ENCODE measurements at regions not wholly inside any gene's neighbourhood (a gene's known extent, or its start where the extent isn't known, plus 50 kb on each side); places are given as distances from the start of the nearest gene placed in this dataset.

DNA sequence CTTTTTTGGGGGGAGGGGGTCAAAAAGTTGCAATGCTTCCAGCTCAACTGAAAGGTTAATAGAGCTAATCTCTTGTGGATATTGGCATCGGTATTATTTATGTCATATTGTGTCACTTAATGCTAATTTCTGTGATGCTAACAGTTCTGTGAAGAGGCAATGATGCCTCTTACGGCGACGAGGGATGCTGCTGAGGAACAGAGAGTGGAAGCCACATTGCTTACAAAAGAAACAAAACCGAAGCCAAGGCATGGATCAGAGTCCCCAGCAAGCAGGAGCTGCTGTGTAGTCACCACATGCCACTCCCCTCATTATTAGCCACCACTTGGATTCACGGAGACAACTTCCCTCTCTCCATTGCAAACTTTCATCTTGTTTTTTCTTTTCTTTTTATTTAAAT, 536.5 kb upstream of the MGMT start:
- H3K4me1 Mint-ChIP-seq = peaks cover 85% of the 10 kb centered on the region
- H3K36me3 Mint-ChIP-seq (ENCODE audit: low read depth) = no peaks in the 10 kb centered on the region
- H3K27me3 Mint-ChIP-seq (ENCODE audit: low read depth) = no peaks in the 10 kb centered on the region
- H3K4me3 Mint-ChIP-seq = no peak overlapping the region
- no peaks in the 10 kb centered on the region for H3K9me3 Mint-ChIP-seq
- H3K27ac Mint-ChIP-seq = peak overlapping the region; percentile 86 to 97 (median 88)
- TF ChIP-seq, protein P1, sequence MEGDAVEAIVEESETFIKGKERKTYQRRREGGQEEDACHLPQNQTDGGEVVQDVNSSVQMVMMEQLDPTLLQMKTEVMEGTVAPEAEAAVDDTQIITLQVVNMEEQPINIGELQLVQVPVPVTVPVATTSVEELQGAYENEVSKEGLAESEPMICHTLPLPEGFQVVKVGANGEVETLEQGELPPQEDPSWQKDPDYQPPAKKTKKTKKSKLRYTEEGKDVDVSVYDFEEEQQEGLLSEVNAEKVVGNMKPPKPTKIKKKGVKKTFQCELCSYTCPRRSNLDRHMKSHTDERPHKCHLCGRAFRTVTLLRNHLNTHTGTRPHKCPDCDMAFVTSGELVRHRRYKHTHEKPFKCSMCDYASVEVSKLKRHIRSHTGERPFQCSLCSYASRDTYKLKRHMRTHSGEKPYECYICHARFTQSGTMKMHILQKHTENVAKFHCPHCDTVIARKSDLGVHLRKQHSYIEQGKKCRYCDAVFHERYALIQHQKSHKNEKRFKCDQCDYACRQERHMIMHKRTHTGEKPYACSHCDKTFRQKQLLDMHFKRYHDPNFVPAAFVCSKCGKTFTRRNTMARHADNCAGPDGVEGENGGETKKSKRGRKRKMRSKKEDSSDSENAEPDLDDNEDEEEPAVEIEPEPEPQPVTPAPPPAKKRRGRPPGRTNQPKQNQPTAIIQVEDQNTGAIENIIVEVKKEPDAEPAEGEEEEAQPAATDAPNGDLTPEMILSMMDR (IDR thresholded peaks at IDR 0.05; ENCODE audit: unreplicated experiment in 3 of 3) = no peak

DNA sequence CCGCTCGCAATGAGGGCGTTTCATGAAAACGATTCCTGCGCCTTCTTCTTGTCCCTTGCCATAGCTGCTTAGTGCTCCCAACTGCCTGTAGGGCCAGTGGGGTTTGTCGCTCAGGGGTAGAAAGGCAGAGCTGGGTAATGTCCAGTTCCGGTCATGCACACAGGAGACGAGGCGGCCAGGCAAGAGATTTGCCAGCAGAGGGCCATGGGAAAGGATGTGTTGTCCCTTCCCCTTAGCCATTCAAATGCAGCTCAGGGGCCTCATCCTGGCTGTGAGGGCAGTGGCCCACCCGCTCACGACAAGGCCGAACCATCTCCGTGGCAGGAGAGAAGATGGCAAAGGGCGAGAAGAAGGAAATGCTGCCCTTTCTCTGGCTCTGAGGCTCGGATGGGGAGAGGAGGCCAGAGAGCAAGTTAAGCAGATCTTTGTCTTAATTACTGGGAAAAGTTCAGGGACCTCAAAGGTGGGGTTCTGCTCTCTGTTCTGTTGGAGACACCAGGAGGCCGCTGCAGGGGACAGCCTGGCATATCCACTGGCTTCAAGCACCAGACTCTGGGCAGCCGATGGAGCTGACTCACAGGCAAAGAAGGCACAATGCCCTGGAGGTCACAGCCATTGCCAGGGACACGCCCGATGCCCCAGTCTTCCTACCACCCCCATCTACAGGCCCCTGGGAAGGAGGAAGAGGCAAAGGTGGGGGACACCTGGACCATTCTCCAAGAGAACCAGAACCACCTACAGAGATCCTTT, 534.8 kb upstream of the MGMT start:
- peaks cover 3% of the 10 kb centered on the region for H3K27me3 Mint-ChIP-seq (ENCODE audit: low read depth)
- peaks cover 86% of the 10 kb centered on the region for H3K4me1 Mint-ChIP-seq
- H3K27ac Mint-ChIP-seq = peak overlapping the region in 2 of 3 experiments; percentile 45 to 70
- H3K4me3 Mint-ChIP-seq = no peak overlapping the region
- H3K36me3 Mint-ChIP-seq (ENCODE audit: low read depth) = no peaks in the 10 kb centered on the region
- no peaks in the 10 kb centered on the region for H3K9me3 Mint-ChIP-seq
- TF ChIP-seq, protein P1 (IDR thresholded peaks at IDR 0.05; ENCODE audit: unreplicated experiment in 3 of 3) = no peak

DNA sequence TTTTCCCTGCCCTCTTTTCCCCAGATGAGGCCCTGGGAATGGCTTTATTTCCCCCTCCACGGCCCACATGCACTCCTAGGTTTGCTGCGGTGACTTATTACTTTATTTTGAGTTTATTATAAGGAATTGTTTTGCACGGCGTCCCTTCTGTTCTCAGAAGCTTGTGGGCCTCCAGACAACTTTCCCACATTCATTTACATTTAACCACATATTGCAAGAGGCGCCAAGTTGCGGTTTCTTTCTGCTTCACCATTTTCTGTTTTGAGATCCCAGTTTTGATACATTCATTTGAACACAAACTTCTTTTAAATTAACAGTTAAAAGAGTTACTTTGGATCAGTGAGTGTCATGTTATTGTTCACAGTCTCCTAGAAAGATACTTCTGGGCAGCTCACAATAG, 532.5 kb upstream of the MGMT start:
- Mint-ChIP-seq H3K27me3 (ENCODE audit: low read depth) (peaks cover 3% of the 10 kb centered on the region), H3K27ac (peak overlapping the region; percentile 47 to 84 (median 71)), H3K4me3 (no peak overlapping the region), H3K4me1 (peaks cover 91% of the 10 kb centered on the region), H3K9me3 (no peaks in the 10 kb centered on the region), H3K36me3 (ENCODE audit: low read depth) (no peaks in the 10 kb centered on the region)
- TF ChIP-seq, protein P1 (IDR thresholded peaks at IDR 0.05; ENCODE audit: unreplicated experiment in 3 of 3) = no peak

DNA sequence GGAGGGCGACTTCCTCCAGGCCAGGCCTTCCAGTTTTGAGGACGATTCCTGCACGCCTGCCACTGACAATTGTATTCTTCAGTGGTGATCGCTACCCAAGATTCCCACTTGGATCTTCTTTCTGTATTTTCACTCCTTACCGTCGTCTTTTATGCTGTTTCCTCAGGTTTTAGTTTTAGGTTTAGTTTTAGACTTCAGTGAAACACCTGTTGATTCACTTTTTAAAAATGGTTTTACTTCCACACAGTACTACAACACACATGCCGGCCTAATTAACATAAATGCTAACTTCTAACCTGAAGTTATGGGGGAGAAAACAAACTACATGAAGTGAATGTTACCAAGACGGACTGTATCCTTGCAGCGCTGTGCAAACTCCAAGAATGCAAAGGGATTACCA, 530.6 kb upstream of the MGMT start:
- Mint-ChIP-seq H3K9me3 (no peaks in the 10 kb centered on the region), H3K36me3 (ENCODE audit: low read depth) (no peaks in the 10 kb centered on the region), H3K4me3 (no peak overlapping the region), H3K27ac (peak overlapping the region in 2 of 3 experiments; percentile 5 to 84), H3K27me3 (ENCODE audit: low read depth) (peaks cover 5% of the 10 kb centered on the region), H3K4me1 (peaks cover 96% of the 10 kb centered on the region)
- TF ChIP-seq, protein P1 (IDR thresholded peaks at IDR 0.05; ENCODE audit: unreplicated experiment in 3 of 3) = no peak

DNA sequence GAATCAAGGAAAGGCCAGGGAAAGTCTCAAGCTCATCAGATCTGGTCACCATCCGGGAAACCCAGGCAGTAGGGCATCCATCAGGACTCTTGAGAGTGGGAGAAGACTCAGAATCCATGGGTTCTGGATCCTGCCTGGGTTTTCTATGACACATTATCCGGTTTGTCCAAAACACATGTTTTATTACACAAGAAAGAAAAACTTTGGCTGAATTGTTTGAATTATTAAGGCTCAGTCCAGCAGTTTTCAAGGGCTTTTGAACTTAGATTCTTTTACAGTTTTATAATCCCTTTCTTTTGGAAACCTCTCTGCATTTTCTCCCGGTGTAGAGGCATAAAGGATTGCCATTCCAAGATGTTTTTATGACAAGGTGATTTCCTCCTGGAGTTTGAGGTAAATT, 528.5 kb upstream of the MGMT start:
- Mint-ChIP-seq H3K36me3 (ENCODE audit: low read depth) (no peaks in the 10 kb centered on the region), H3K27ac (peak overlapping the region; percentile 75 to 82 (median 82)), H3K4me3 (no peak overlapping the region), H3K9me3 (no peaks in the 10 kb centered on the region), H3K27me3 (ENCODE audit: low read depth) (peaks cover 12% of the 10 kb centered on the region), H3K4me1 (peaks cover 90% of the 10 kb centered on the region)
- TF ChIP-seq, protein P1 (IDR thresholded peaks at IDR 0.05; ENCODE audit: unreplicated experiment in 3 of 3) = no peak

DNA sequence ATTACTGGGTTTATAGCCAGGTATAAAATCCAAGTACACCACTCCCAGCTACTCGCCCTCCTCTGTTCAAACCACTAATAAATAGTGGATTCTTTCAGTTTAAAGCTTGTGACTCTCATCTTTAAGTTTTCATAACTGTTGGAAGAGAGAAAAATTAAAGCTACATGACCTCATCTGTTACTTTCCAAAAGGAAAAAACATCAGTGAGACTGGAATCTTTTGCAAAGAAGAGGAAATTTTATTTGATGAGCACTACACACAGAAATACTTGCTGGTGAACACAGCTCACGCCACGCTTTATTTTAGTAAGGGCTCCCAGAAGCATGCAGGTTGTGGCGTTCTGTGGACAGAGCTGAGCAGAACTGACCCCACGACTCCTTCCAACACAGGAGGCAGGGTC, 527.0 kb upstream of the MGMT start:
- H3K36me3 Mint-ChIP-seq (ENCODE audit: low read depth) = no peaks in the 10 kb centered on the region
- peaks cover 82% of the 10 kb centered on the region for H3K4me1 Mint-ChIP-seq
- no peak overlapping the region for H3K4me3 Mint-ChIP-seq
- TF ChIP-seq, protein P1 (IDR thresholded peaks at IDR 0.05; ENCODE audit: unreplicated experiment in 3 of 3) = no peak
- H3K27me3 Mint-ChIP-seq (ENCODE audit: low read depth) = peaks cover 13% of the 10 kb centered on the region
- no peaks in the 10 kb centered on the region for H3K9me3 Mint-ChIP-seq
- peak overlapping the region; percentile 60 to 82 (median 75) for H3K27ac Mint-ChIP-seq
